NCI-H146 treated with DMSO at 0.1 percent for 48 hours (cell line): ENCODE measurements at regions not wholly inside any gene's neighbourhood (a gene's known extent, or its start where the extent isn't known, plus 50 kb on each side); places are given as distances from the start of the nearest gene placed in this dataset.

Experiments
- DNase-seq: peaks from one replicate; lab custom pipeline; 2025; ENCODE audit not compliant: unreplicated experiment; lab: John Stamatoyannopoulos, UW

DNA sequence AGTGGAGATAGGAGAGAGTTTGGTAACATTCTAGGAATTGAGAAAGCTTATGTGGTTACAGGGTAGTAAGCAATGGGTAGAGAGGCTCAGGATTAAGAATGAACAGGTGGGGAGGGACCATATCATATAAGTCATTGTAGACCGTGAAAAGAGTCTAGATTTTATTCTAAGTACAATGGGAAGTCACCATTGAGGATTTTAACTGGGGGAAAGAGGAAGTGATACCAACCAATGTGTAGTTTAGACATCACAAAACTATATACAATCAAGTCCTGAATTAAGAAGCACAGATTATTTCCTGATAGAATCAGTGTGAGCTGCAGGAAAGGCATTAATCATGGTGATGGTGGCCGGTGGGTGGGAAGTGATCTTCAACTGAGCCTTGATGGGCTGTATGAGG lies 178.3 kb upstream of the ZIC3 start:
- DNase-seq = no peak

DNA sequence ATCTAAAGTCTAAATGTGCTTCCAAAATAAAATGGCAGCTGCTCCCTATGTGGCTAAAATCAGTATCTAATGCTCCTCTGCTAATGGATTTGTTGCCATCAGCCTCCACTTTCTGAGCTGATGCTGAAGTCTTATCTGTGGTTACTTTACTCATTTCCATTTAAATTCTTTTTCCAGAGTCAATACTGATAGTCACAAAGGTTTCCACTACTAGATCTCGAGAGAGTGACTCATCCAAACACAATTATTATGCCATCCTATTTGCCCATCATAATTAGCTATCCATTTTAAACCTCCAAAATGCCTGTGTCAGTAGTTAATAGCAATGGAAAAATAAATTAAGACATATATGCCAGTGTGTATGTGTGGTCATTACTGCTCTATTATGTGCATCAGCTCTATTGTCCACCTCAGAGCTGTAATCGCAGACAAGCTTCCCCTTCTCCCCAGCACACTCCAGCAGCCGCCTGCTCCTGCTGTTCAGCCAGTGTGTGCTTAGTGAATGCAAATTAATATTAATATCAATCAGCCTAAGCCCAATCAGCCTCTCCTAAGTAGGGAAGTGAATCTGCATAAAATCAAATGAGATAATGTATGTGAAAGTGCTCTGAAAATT lies 199.8 kb upstream of the ZIC3 start:
- DNase-seq = peak; percentile 96

DNA sequence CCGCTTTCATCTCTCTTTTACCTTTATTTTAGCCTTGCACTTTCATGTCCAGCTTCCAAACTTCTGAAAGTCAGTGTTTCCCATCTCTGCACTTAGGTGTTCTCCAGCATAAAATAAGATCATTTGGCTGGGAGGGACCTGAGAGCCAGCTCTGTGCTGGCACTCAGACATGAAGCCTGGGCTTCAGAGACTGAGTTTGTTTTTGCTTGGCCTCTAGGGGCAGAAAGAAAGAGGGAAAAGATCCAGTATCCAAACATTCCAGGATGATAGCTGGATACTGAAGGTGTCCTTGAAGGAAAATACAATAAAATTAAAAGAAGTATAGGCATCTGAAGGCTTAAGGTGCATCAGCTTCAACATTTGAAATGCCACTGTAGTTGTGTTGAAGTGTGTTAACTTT lies 202.4 kb upstream of the ZIC3 start:
- DNase-seq = peak; percentile 16

DNA sequence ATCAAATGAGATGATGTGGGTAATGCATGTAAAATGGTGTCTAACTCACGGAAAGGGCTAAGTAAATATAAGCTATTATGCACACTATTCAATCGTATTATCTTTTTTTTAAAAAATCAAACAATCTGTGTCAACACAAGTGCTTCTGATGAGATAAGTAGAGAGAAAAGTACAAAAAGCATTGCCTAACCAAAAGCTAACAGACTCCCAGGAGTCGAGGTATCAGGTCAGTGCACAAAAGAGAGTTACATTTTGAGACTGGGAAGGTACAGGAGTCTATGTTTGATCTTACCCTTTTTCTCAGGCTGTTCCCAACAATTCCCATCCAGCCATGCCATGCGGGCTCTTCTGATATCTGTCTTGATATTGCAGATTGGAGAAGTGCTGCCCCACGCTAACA lies 203.3 kb upstream of the ZIC3 start:
- DNase-seq = peak; percentile 94

DNA sequence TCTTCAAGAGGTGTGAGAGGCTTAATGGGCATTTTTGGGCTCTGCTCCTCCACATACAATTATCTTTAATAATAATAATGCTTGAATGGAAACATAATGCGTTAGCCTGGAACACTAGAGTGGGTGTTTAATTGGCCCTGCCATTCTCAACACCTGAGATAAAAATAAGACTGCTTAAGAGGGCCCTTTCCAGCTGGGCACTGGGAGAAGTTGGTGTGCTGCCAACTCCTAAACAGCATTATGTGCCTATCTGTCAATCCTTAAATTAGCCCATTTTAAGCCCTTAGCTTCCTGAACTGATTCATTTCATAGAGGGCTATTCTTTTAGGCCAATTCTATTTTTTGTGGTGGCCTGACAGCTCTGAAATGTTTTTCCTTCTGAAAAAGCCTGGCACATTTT lies 211.1 kb upstream of the ZIC3 start:
- no peak for DNase-seq

DNA sequence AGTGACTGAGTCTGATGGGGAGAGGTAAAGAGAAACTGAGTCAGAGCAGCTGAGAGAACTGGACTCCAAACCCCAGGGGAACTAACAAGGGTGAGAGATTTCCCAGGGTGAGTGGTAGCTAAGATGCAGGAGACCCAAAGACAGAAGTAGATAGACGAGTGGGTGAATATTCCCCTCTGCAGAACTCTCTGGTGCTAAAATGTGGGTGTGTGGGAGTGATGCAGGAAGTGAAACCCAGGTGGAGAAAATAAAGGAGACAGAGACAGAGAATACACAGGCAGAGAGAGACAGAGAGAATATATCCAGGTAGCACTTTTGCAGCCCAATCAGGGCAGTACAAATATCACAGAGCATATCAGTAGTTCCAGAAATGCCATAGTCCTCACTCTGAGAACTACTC lies 212.5 kb upstream of the ZIC3 start:
- DNase-seq = no peak

DNA sequence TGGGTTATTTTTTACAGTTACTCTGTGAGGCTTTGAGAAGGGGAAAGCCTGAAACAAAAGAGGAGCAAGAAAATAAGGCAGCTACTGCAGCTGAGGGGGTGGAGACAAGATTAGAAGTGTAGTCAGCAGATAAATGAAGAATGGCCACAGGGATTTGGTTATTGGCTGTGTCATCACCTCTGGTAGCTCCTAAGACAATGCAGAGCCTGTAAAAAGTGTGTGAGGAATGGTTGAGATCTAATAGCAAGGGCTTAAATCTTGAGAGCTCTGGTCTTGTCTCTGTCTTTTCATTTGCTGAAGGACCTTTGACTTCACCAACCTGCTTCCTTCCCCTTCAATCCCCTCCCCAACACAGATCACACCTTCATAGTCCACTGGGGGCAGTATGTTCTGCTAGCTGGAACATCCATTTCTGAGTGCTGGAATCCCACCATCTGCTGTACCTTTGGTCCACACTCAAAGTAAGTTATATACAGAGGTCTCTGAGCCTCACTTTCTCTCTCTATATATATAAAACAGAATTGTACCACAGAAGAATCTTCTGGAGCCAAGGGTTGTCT lies 213.7 kb upstream of the ZIC3 start:
- DNase-seq = no peak

DNA sequence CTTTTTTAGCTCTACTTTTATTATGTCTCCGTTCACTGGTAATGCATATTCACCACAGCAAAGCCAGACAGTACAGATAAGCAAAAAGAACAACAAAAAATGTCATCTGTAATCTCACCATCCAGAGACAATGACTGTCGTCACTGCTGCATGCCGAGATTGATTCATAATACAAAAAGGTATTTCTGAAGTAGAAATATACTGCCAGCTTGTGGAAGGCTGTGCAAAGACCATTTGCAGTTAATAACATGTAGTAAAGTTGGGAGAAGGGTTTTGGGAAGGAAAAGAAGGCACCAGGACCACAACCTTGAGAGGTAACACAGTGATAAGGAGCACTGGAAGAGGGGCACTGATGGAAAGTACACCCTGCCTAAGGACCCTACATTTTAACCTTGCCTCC lies 223.0 kb upstream of the ZIC3 start:
- no peak for DNase-seq

DNA sequence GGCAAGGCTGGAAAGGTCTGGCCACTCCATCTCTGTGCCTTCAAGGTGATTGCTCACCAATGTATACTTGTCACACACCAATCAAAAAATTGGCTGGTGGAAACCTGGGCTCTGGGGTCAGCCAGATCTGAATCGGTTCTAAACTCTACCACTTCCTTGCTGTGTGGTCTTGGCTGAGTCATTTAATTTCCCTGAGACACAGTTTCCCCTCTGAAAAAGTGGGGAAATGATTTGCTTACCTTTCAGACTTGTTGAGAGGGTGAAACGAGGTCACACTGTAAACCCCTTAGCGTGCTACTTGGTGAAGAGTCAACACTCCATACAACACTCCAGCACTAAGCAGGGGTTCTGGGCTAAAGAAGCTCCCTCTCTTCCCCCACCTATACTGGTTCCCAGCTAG lies 252.3 kb upstream of the ZIC3 start:
- DNase-seq = no peak

DNA sequence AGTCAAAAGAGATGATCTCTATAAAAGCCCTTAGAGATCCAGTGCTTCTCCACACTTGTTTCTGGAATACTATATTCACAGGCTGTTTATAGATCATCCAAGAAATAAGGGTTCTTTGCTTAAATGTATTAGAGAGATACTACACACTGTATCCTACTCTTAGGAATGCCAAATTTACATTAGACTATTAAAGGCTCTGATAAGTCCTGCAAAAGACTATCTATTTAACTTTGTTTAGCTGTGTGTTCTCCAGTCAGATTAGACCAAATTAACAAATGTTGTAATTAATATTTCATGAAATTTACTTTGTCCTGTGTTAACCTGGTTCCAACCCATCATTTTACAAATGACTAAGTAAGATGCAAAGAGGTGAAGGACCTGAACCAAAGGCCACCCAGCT lies 260.5 kb upstream of the ZIC3 start:
- no peak for DNase-seq

DNA sequence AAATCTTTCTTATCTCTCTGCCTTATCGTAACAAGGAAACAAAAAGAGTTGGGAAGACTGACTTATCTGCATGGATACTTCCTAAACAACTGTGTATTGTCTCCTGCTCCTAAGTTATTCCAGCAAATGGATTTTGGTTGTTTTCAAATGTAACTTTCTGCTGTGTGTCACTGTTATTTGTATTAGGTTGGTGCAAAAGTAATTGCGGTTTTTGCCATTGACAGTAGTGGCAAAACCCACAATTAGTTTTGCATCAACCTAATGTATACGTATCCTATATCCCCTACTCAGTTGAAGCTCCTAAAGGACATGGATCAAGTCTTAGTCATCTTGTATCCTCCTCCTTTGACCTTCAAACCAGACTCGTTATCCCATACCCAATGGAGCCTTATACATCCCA lies 263.4 kb upstream of the GPR101 start:
- no peak for DNase-seq

DNA sequence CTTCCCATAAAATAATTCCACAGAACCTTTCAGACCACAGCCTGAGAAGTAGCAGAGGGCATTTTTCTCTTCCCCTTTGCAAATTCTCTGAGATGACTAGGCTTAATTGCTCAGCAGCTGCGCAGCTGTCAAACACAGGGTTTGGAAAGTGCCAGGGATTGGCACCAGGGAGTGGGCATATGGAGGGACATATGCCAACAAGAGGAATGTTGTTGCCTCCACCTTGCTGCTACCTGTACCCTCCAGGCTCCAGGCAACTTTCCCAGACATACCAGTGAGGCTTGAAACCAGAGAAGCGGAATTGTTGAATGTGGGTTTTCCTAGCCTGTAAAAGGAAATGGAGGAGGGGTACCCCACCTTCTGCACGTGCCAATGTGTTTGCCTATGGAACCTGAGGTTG lies 256.2 kb upstream of the GPR101 start:
- DNase-seq = no peak

DNA sequence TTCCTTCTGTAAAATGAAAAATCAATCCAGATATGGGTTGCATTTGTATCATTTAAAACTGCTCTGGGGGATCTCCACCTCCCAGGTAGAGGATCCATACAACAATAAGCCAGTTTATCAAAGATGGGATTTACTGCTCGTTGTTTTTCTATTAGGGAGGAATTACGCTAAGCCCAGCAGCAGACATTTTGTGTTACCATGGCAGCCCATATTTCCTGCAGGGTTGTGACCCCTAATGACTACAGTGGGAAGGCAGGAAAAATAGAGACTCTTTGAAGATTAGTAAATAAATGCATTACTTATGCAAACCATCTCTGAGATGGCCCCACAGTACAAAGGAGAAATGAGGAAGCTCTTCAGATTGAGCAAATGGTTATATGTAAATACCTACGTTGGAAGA lies 253.4 kb upstream of the GPR101 start:
- no peak for DNase-seq

DNA sequence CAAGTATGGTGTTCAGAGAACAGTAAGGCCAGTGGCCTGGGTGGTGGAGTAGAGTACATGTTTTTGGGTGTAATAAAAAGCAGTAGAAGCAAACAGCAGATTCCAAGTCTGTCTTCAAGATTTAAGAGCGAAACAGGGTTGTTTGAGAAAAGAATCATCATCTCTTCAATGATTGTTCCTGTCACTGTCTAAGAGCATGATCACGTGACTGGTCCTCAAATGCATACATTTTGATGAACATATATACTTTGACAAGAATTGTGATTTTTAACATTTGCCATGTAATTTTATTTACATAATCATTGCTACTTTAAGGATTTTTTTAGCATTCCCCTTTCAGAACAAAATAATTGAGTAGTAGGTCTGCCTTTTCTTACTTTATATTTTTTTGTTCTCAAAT lies 252.6 kb upstream of the GPR101 start:
- no peak for DNase-seq

DNA sequence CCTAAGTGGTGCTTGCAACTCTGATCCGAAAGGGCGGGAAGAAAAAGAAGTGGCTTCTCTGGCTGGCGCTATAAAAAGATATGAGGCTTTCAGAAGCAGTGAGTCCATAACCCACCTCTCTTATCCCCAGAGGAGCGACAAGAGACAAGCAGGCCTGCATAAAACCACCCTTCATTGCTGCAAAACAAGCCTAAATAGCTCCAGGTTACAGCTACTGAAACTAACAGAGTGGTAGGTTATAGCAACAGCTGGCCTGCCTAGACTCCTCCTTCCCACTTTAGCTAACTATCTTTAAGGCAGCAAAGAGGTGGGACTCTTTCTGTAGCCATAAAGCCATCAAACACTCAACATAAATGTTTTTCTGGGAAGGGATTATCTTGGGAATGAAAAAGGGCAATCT lies 245.0 kb upstream of the GPR101 start:
- DNase-seq = no peak

DNA sequence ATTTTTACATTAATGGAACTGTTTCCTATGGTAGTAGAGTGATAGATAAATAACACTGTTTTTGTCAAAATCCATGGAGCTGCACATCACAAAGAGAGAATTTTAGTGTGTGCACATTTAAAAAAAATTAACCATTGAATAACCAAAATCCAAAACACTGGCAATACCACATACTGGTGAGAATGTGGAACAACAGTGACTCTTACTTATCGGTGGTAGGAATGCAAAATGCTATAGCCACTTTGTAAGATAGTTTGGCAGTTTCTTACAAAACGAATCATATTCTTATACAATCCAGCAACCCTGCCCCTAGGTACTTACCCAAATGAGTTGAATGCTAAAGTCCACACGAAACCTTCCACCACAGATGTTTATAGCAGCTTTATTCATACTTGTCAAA lies 229.6 kb upstream of the GPR101 start:
- DNase-seq = no peak

DNA sequence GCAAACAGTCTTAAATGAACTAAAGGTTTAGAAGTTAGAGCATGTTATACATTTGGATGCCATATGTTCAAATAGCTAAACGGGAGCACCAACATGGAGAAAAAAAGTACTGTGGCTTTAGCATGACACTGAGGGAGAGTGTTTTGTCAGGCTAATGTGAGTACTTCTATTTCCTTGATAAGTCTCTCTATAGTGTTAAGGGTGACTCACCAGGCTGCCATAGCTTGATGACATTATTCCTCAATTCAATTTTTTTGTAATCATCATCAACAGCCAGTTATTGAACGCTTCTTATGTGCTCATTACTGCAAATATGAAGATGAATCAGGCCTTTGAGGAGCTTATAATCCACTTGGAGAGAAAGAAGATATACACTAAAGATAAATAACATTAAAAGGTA lies 211.4 kb upstream of the GPR101 start:
- no peak for DNase-seq

DNA sequence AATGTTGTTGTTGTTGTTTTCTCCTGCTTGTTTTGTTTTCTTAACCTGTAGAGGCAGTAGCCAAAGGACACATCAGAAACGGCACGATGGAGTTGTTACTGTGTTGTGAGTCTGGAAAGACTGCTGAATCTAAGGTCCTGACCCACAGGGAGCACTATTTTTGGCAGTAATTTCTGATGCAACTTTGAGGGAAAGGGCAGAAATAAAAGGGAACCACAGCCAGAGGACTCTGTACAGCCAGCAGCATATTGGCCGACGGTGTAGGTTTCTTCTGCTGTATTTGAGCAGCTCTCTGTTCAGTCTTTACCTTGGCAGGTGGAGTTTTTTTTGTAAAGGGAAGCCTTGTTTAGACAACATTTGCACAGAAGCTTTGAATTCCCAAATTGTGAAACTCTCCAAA lies 203.0 kb upstream of the GPR101 start:
- DNase-seq = peak; percentile 19

DNA sequence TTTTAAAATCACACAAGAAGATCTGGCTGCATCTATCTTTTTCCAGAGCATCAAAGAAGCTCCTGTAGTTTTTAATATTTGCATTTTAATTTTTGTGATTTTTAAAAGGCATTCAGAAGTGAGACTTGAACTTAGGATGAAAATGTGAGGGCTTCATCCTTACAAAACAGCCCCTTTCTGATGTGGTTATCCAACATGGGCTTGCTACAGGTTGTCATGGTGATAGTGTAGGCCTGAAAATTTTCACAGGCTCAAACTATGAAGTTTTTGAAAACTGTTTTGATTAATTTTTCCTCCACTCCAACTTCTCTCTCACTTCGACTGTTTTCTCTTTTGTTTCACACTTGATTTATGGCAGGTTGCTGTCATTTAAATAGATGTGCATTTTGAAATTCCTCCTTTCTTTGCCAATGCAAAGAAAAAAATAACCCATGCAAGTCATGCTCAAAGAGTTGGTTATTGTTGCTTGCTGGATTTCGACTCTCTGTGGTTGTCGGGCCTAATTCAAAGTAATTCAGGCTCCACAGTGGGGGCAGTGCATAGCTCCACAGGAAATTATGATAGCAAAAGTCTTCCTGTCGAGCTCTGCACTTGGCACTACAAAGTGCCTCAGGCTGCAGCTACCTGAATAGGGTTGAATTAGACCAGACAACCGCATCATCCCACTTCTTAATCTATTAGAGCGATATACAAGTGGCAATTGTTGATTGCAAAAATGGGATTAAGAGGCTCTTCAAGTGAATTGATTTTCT lies 201.0 kb upstream of the GPR101 start:
- peak; percentile 2 for DNase-seq

DNA sequence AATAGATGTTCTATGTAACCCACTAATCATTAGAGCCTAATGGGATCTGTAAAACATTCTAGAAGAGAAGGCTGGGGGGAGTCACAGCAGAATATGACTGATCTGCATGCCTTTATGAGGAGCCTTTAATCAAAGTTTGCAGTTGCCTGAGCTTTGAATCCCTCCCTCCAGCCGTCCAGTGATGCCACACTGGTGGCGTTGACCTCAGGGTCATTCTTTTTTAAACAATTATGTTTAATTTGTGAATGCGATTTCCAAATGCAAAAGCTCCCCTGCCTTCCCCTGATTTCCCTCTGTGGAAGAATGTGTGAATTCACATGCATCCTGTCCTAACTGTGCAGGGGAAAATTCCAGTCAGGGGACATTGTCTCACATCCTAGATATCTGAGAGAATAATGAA lies 199.7 kb upstream of the GPR101 start:
- DNase-seq = no peak

DNA sequence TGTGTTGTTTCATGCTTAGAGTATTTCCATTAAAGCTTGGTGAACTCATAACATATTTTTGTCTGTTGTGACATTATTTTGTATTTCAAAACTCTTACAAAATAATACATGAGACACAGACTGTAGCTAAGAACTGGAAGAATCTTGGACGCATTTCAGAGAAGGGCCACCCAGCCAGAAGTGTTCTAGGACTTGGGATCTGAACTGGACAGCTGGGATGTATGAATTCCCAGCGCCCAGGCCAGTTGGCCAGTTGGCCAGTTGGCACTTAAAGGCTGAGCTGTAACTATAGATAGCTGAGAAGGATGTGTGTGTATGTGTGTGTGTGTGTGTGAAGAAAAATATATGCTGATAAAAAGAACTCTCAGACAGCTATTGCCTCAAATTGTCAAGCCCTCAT lies 193.4 kb upstream of the GPR101 start:
- DNase-seq = no peak

DNA sequence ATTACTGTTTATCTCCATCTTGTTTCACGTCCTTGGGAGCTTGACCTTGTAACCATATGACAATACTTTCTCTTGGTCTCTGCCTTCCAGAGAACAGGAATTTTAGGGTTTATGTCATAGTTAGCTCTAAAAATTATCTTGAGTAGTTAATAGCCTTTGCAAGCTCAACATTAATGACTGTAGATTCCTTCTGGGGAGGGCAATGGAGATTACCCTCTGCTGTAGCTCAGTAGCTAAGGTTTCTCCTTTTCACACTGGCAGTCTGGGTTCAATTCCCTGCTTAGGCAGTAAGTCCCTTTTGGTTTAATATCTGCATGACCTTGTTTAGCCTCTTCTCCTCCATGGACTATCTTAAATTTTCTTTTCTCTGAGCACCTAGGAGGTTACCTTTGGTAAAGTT lies 181.7 kb upstream of the GPR101 start:
- DNase-seq = no peak
